ENCODE measurements at regions not wholly inside any gene's neighbourhood (a gene's known extent, or its start where the extent isn't known, plus 50 kb on each side); places are given as distances from the start of the nearest gene placed in this dataset.

DNA sequence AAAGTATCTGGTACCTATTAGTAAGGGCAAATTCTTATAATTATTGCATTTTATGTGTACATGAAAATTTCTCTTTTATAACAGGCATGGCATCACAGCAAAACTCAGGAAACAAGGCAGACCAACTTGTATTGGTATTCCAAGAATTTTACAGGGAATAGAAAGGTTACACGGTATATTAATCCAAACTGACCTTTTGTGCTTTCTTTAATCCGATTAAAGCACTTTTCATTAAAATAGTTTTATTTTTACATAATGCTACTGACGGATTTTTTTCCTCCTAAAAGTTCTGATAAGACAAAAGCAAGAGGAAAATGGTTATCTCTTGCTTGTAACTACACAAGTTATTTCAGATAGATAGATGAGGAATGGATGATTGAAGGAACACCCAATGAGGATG lies 137.0 kb upstream of the SLCO3A1 start:
- TF ChIP-seq, protein P1, sequence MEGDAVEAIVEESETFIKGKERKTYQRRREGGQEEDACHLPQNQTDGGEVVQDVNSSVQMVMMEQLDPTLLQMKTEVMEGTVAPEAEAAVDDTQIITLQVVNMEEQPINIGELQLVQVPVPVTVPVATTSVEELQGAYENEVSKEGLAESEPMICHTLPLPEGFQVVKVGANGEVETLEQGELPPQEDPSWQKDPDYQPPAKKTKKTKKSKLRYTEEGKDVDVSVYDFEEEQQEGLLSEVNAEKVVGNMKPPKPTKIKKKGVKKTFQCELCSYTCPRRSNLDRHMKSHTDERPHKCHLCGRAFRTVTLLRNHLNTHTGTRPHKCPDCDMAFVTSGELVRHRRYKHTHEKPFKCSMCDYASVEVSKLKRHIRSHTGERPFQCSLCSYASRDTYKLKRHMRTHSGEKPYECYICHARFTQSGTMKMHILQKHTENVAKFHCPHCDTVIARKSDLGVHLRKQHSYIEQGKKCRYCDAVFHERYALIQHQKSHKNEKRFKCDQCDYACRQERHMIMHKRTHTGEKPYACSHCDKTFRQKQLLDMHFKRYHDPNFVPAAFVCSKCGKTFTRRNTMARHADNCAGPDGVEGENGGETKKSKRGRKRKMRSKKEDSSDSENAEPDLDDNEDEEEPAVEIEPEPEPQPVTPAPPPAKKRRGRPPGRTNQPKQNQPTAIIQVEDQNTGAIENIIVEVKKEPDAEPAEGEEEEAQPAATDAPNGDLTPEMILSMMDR (IDR thresholded peaks at IDR 0.05; ENCODE audit: low read depth, low read length, missing control alignments) = no peak
- H3K4me3 ChIP-seq (replicated peaks; ENCODE audit: low read depth, low read length) = no peak overlapping the region
- no peak for DNase-seq (ENCODE audit: extremely low read depth, low read depth)

DNA sequence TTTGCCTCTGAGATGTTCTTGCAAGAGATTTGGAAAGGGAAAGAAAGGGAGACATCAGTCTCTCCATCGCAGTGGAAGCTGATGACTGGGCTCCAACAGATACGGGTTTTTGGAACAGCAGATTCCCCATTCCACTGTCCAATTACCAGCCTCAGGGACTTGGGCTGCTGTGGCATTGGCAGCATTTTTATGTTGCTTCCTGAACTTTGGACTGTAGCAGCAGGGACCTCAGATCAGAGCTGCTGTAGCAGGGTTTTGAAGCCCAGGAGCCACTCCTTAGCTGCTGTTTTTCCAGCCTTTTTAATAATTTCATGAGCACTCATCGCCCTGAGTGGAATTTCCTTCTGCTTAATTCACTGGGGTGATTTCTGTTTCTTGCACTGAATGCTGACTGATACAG lies 135.7 kb upstream of the SLCO3A1 start:
- TF ChIP-seq, protein P1 (IDR thresholded peaks at IDR 0.05; ENCODE audit: low read depth, low read length, missing control alignments) = no peak
- no peak overlapping the region for H3K4me3 ChIP-seq (replicated peaks; ENCODE audit: low read depth, low read length)
- no peak for DNase-seq (ENCODE audit: extremely low read depth, low read depth)

DNA sequence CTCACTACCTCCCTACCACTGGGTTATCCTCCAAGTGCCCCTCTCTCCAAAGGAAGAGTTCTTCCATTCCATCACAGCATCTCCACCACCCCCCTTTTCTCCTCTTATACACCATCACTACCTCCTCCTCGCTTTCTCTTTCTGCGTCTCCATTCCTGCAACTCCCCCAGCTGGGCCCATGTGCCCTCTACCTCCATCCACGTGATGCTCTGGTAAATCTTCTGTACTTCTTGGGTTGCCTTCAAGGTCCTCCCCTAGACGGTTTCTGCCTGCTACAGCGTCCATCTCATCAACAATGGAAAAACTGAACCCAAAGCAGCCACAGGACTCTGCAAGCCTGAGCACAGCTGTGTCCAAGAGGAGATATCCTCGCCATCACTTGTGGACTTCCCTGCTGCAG lies 129.5 kb upstream of the SLCO3A1 start:
- H3K4me3 ChIP-seq (replicated peaks; ENCODE audit: low read depth, low read length) = no peak overlapping the region
- DNase-seq (ENCODE audit: extremely low read depth, low read depth) = no peak
- TF ChIP-seq, protein P1 (IDR thresholded peaks at IDR 0.05; ENCODE audit: low read depth, low read length, missing control alignments) = no peak

DNA sequence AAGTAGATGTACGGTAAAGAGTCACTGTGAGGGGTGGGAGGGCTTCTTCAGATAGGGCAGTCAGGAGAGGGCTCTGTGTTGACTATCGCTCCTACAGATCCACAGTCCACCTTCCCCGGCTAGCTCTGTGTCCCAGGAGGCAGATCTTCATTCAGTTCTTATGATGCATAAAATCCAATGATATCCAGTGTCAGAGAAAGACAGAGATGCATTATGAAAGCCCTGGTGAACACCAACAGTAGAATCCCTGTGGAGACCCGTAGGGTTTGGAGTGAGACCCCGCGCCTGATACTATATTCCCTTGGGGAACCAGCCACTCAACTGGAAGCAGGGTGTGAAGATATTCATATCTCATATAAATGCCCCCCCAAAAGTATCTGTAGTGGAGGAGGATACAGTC lies 119.8 kb upstream of the SLCO3A1 start:
- no peak for DNase-seq (ENCODE audit: extremely low read depth, low read depth)
- no peak overlapping the region for H3K4me3 ChIP-seq (replicated peaks; ENCODE audit: low read depth, low read length)
- TF ChIP-seq, protein P1 (IDR thresholded peaks at IDR 0.05; ENCODE audit: low read depth, low read length, missing control alignments) = no peak

DNA sequence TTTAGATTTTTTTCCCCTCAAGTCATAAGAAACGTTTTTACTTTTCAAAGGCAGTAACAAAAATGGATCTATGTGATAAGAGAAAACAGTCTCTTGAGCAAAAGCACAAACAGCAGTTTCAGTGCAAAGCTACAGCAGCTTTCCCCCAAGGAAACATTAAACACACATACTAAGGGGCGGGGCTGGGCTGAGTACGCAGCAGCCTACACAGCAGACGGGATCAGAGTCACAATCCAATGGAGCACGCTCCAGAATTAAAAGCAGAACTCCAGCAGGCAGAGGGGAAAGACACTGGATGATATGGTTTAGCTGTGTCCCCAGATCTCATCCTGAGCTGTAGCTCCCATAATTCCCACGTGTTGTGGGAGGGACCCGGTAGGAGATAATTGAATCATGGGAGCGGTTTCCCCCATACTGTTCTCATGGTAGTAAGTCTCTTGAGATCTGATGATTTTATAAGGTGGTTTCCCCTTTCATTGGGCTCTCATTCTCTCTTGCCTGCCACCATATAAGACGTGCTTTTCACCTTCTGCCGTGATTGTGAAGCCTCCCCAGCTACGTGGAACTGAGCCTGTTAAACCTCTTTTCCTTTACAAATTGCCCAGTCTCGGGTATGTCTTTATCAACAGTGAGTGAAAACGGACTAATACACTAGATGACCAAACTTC lies 116.2 kb upstream of the SLCO3A1 start:
- TF ChIP-seq, protein P1 (IDR thresholded peaks at IDR 0.05; ENCODE audit: low read depth, low read length, missing control alignments) = no peak
- no peak overlapping the region for H3K4me3 ChIP-seq (replicated peaks; ENCODE audit: low read depth, low read length)
- DNase-seq (ENCODE audit: extremely low read depth, low read depth) = no peak

DNA sequence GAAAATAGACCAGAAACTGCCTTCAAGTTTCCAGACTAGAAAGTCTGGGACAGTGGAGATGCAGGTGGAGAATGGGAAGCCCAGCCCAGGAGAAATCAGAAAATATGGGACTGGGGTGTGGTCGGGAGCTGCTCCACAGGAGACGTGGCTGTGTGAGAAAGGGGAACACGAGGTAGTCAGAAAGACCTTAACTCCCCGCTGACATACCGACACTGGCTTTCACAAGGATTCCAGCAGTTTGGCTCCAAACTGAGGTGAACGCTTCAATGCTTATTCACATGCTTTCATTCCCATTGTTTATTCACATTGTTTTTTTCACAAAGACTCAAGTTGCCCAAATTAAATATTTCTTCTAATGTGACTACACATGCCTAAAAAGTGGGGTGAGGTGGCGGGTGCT lies 111.5 kb upstream of the SLCO3A1 start:
- TF ChIP-seq, protein P1 (IDR thresholded peaks at IDR 0.05; ENCODE audit: low read depth, low read length, missing control alignments) = no peak
- H3K4me3 ChIP-seq (replicated peaks; ENCODE audit: low read depth, low read length) = no peak overlapping the region
- DNase-seq (ENCODE audit: extremely low read depth, low read depth) = no peak

DNA sequence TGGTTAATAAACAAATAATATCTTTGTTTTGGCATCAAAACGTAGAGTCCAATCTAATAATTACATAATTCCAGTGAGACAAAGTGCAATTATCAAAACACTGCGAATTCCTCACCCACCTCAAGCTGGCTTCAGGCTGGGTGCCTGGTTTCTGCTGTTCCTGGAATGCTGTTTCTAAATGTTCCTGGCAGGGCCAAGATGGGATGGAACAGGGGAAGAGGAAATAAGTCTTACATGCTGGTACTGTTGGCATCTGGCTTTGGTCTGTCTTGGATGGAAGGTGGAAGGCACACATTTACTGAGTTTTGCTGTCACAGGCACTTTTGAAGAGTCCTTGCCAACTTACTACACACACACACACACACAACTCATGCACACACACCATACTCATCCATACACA lies 101.9 kb upstream of the SLCO3A1 start:
- DNase-seq (ENCODE audit: extremely low read depth, low read depth) = no peak
- TF ChIP-seq, protein P1 (IDR thresholded peaks at IDR 0.05; ENCODE audit: low read depth, low read length, missing control alignments) = no peak
- no peak overlapping the region for H3K4me3 ChIP-seq (replicated peaks; ENCODE audit: low read depth, low read length)
